LNCaP clone FGC (cell line): ENCODE measurements at regions not wholly inside any gene's neighbourhood (a gene's known extent, or its start where the extent isn't known, plus 50 kb on each side); places are given as distances from the start of the nearest gene placed in this dataset.

Source experiments
- DNase-seq: peaks from one replicate; pipeline ENCODE4 v3.0.0-alpha.2; 2011; ENCODE audit warnings: low read depth
- H3K4me3 ChIP-seq: 2 replicates; pipeline ENCODE4 v1.5.1; 2011; ENCODE audit warnings: mild to moderate bottlenecking, low read depth, low read length, control low read depth
- TF ChIP-seq, protein P1 (sequence below): IDR thresholded peaks from 2 replicates; pipeline ENCODE4 v1.5.1; 2012; ENCODE audit warnings: mild to moderate bottlenecking; ENCODE audit not compliant: control insufficient read depth, insufficient read depth; ENCODE audit errors: extremely low read depth

DNA sequence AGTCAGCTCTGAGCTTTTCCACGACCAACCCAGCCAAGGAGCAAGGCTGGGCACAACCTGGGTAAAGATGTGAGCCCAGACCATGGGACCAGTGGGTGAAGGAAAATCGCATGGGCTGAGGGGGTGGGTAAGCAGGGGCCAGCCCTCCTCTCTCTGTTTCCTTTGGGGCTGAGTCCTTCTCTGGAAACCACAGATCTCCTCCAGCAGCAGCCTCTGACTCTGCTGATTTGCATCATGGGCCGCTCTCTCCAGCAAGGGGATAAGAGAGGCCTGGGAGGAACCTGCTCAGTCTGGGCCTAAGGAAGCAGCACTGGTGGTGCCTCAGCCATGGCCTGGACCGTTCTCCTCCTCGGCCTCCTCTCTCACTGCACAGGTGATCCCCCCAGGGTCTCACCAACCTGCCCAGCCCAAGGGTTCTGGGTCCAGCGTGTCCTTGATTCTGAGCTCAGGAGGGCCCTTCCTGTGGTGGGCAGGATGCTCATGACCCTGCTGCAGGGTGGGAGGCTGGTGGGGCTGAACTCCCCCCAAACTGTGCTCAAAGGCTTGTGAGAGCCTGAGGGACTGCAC, 67.8 kb downstream of the GGTLC2 start:
- no peak for DNase-seq
- no peak overlapping the region for H3K4me3 ChIP-seq
- TF ChIP-seq, protein P1, sequence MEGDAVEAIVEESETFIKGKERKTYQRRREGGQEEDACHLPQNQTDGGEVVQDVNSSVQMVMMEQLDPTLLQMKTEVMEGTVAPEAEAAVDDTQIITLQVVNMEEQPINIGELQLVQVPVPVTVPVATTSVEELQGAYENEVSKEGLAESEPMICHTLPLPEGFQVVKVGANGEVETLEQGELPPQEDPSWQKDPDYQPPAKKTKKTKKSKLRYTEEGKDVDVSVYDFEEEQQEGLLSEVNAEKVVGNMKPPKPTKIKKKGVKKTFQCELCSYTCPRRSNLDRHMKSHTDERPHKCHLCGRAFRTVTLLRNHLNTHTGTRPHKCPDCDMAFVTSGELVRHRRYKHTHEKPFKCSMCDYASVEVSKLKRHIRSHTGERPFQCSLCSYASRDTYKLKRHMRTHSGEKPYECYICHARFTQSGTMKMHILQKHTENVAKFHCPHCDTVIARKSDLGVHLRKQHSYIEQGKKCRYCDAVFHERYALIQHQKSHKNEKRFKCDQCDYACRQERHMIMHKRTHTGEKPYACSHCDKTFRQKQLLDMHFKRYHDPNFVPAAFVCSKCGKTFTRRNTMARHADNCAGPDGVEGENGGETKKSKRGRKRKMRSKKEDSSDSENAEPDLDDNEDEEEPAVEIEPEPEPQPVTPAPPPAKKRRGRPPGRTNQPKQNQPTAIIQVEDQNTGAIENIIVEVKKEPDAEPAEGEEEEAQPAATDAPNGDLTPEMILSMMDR: no peak

DNA sequence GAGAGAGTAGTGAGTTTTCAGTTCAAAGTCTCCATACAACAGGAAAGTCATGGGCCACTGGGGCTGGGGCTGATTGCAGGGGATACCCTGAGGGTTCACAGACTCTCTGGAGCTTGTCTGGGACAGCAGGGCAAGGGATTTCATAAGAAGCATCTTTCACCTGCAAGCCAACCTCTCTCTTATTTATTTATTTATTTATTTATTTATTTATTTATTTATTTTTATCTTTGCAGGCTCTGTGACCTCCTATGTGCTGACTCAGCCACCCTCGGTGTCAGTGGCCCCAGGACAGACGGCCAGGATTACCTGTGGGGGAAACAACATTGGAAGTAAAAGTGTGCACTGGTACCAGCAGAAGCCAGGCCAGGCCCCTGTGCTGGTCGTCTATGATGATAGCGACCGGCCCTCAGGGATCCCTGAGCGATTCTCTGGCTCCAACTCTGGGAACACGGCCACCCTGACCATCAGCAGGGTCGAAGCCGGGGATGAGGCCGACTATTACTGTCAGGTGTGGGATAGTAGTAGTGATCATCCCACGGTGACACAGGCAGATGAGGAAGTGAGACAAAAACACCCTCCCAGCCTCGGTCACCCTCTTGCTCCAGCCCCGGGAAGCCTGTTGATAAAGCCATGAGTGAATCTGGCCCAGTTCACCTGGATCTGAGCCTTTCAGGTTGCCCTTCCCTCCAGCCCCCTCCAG, 68.4 kb downstream of the GGTLC2 start:
- no peak overlapping the region for H3K4me3 ChIP-seq
- TF ChIP-seq, protein P1: no peak
- no peak for DNase-seq

DNA sequence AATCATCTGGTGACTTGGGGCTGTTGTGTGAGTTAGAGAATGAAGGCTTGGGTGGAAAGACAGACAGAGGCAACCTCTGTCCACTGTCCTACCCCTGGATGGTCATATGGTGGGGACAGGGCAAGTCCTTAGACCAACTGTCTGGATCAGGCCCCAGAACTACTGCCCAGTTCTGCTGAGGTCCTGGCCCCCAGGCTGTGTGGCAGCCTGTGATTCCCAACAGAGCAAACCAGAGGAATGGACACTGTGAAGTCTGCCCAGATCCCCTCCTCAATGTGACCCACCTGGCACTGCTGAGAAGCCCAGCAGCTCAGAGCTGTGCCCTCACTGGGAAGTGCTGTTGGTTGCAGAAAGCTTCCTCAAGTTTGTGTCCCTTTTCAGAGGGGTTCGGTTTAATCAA, 69.0 kb downstream of the GGTLC2 start:
- DNase-seq: no peak
- no peak overlapping the region for H3K4me3 ChIP-seq
- TF ChIP-seq, protein P1: no peak

DNA sequence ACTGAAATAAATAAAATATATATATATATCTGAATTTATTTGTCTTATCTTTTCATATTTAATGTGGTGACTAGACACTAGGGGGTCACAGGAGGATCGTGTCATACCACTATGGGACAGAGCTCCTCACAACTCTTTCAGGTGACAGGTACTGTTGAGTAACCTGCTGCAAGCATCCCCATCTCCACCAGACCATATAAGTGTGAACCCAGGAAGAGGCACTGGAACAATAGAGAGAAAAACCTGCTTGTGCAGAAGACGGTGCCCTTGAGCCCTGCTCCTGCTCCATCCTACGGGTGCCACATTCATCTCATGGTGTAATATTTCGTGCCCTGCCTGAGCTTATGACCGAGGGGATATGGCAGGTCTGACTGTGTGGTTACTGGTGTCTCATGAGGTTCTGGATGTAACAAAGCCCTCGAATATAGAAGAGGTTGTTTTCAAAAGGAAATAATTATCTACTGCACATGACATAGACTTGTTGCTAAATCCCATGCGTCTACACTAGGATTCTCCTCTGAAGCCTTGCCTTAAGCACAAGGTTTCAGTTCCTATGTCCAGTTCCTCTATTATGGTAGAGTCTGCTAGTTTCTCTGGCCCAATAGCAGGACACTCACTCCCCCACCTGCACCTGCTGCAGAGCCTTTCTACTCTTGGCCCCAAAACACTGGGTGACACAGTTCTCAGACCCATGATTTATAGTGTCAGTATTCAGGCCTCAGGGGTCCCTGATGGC, 70.4 kb downstream of the GGTLC2 start:
- TF ChIP-seq, protein P1: no peak
- no peak for DNase-seq
- H3K4me3 ChIP-seq: no peak overlapping the region

DNA sequence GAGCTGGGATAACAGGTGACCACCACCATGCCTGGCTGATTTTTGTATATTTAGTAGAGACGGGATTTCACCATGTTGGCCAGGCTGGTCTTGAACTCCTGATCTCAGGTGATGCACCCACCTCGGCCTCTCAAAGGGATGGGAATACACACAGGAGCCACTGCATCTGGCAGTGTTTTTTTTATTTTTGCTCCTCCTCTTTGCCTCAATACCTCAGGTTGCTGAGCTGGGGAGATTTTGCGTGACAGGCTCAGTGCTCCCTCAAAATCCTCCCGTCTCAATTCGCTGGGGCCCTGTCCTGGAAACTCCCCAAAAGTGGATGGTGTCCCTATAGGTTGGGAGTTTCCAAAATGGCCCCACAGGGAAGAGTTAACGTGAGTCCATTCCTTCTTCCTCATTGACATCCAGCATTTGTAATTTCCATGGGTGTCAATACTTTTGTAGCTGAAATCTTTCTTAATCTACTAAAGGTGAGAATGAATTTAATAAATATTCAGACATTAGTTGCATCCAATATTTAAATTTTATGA, 71.8 kb downstream of the GGTLC2 start:
- H3K4me3 ChIP-seq: no peak overlapping the region
- TF ChIP-seq, protein P1: no peak
- DNase-seq: no peak

DNA sequence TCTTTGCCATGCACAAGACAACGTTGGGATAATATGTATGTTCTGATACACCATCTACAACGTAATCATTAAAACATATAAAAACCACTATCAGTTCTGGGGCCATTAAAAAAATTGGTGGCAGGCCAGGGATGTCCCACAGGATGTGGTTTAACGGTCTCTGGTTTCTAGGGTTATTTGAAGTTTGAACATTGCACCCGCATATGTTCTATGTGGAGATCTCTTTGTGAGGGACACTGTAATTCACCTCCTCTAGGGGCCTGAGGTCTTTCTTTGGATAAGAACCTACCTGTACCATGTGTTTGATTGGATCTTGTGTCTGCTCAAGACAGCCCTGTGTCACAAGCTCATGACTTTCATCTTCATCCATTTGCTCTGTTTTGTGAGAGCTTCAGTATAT, 73.2 kb downstream of the GGTLC2 start:
- TF ChIP-seq, protein P1: no peak
- H3K4me3 ChIP-seq: no peak overlapping the region
- no peak for DNase-seq
